ENCODE measurements at regions not wholly inside any gene's neighbourhood (a gene's known extent, or its start where the extent isn't known, plus 50 kb on each side); places are given as distances from the start of the nearest gene placed in this dataset.

DNA sequence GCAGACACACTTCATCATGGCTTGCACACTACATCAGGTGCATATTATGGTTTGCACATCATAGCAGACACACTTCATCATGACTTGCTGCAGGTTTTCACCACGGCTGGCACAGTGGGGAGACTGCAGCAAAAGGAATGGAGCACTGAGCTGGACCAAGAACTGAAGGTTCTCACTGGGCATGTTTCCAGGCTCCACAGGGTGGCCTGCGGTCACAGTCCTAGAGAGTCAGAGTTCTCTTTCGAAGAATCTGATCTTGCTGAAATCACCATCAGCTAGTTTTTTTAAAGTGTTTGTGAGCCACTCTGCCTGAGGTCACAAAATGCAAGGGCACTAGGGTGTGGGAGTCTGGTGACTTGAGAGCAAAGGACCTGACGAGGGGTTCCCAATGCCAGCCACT lies 140.4 kb upstream of the NPY start:
- TF ChIP-seq, protein P1, sequence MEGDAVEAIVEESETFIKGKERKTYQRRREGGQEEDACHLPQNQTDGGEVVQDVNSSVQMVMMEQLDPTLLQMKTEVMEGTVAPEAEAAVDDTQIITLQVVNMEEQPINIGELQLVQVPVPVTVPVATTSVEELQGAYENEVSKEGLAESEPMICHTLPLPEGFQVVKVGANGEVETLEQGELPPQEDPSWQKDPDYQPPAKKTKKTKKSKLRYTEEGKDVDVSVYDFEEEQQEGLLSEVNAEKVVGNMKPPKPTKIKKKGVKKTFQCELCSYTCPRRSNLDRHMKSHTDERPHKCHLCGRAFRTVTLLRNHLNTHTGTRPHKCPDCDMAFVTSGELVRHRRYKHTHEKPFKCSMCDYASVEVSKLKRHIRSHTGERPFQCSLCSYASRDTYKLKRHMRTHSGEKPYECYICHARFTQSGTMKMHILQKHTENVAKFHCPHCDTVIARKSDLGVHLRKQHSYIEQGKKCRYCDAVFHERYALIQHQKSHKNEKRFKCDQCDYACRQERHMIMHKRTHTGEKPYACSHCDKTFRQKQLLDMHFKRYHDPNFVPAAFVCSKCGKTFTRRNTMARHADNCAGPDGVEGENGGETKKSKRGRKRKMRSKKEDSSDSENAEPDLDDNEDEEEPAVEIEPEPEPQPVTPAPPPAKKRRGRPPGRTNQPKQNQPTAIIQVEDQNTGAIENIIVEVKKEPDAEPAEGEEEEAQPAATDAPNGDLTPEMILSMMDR (optimal IDR thresholded peaks at IDR 0.05 in 1 of 3, IDR thresholded peaks at IDR 0.05 in 1 of 3, conservative IDR thresholded peaks at IDR 0.05 in 1 of 3; ENCODE audit: extremely low read depth in 1 of 3, insufficient read depth in 2 of 3, low read length in 3 of 3), result no peak
- no peak for TF ChIP-seq EZH2 (IDR thresholded peaks at IDR 0.05; ENCODE audit: low read length)
